GM19455 (cell line): ENCODE measurements at regions not wholly inside any gene's neighbourhood (a gene's known extent, or its start where the extent isn't known, plus 50 kb on each side); places are given as distances from the start of the nearest gene placed in this dataset.

Source experiments
- ATAC-seq: cut with Tn5 transposase; IDR thresholded peaks from one replicate; pipeline ENCODE4 v1.9.1; 2021; ENCODE audit not compliant: unreplicated experiment

DNA sequence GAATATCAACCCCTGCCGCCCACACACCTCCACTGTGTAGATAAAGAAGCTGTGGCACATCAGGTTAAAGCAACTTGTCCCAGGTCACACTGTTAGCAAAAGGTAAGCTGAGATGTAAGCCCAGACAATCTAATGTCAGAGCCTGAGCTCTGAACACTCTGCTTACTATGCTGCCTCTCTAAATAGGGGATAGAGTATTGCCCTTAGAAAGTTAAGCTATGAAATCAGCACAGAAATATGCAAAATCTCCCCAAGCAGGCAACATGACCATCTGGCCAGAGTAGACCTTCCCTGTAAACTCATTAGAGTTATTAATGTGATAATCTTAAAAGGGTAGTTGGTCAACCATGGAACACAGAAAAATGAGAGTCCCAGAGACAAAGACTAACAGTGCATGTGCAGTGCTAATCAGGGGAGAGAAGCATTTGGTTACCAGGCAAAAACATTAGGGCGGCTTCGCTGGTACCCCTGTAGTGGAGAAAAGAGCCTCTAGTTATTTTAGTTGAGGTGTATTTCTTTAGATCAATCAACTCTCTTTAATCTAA is 171.0 kb downstream of the BTG1 start:
- no peak for ATAC-seq

DNA sequence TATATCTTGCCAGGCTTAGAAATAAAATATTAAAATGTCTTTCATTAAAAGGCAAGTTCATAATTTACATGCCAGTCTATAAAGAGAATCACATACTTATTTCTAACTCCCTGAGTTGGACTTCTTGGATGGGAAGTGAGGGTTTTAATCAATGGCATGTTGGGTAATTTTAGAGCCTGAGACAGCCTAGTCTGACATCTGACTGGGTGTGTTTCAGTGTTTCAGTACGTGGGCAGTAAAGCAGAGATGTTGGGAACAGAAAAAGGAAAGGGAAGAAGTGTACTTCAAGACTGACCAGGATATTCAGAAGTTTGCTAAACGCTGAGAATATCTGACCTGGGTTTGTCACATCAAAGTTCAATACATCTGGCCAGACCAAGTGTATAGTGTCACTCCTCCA is 171.8 kb downstream of the BTG1 start:
- no peak for ATAC-seq

DNA sequence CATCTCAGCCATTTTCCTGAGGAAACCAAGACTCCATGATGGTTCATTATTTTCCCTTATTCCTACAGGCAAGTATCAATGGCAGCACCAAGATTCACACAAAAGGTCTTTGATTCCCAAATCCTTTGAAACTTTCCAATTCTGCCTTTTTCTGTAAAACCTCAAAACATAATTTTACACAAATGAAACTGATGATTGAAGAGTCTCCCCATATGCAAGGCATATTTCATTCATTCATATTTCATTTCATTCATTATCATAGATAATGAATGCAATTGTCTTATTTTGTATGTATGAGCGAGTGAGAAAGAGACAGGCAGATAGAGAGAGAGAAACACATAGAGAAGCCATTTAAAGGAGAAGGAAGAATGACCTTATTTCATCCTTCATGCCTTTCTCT is 172.8 kb downstream of the BTG1 start:
- ATAC-seq: no peak

DNA sequence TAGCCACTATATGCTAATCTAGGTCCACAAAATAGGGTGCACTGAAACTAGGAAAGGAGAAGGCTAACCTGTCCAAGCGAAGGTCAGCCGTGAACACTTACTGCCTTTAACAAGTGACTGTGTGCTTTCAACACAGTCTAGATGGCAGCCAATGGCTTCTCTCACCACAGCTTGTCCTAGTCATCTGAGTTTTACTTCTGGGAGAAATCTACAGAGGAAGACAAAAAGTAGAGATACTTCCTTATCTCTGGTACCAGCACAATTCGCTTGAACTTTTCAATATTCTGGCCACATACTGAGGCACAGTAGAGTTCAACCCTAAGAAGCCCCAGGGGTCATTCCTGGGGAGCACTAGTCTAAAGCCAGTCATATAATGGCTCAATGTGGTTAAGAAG is 176.9 kb downstream of the BTG1 start:
- ATAC-seq: no peak

DNA sequence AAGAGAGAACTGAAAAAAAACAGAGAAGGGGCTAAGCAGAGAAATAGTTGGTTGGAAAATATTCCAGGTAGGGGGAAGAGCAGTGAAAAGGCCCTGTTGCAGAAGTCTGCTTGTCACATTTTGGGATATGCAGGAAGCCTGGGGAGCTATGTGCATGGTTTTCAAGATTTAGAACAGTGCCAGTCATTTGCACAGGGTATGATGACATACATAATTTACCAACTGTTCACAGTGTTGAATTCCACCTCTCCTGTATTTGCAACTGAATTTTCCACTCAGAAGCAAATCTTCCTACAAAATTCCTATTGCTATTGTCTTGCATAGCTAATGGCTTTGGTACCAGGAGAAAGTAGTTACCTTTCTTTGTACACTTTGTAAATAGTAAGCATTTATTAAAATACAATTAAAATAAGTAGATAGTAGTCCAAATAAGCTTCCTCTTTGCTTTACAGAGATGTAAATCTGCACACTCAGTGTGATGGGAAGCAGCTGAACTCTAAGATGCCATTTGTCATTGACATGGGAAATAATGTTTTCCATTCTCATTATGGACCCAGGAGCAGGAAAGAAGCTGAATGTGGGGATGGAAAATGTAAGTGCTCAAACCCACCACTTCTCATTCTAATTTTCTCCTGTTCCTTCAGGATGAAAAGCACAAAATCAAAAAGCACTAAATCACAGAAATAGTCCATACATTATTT is 177.4 kb downstream of the BTG1 start:
- ATAC-seq: no peak

DNA sequence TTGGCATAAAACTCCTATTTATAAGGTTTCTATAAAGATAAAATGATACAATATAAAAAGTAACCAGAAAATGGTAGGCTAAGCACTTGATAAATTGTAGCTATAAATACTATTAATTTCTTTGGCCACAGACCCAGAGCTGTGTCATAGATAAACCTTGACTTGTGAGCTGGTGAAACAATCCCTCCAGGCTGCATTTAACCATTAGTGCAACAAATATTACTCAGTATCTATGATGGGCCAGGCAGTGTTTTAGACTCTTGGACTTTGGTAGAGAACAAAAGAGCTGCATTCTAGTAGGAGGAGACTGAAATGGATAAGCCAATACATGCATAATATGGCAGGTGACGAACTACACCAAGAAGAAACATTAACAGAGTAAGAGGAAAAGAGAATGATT is 178.1 kb downstream of the BTG1 start:
- no peak for ATAC-seq

DNA sequence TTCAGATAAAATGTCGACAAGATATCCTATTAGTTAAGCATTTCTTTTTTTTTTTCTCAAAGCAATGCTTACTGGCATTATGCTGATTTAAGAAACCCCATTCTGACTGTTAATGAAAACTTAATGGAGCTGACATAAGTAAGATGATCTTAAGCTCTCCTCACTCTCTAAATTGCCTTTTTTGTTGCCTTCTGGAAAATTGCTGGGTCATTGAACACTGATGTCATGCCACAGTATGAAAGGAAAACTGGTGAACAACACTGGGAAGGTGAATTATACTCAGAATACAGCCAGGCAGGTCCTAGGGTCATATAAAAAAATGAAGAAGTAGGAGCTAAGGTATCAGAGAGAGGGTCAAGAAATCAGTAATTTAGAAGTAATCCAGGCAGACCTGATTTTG is 179.9 kb downstream of the BTG1 start:
- no peak for ATAC-seq

DNA sequence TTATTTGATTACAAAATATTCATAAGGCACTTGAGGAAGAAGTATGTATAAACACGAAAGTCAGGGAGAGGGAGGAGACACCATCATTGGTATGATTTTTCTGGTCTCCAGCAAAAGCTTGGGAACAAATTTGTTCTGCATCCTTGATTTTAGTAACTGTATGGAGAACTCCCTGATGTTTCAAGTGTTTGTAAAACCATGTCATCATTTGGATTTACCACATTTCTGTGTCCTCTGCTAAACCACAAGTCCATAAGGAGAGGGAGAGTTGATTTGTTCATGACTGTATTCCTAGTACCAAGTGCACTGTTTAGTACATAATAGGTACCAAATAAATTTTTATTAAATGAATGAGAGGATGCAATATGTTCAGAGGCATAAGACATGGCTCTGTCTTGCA is 181.1 kb downstream of the BTG1 start:
- no peak for ATAC-seq

DNA sequence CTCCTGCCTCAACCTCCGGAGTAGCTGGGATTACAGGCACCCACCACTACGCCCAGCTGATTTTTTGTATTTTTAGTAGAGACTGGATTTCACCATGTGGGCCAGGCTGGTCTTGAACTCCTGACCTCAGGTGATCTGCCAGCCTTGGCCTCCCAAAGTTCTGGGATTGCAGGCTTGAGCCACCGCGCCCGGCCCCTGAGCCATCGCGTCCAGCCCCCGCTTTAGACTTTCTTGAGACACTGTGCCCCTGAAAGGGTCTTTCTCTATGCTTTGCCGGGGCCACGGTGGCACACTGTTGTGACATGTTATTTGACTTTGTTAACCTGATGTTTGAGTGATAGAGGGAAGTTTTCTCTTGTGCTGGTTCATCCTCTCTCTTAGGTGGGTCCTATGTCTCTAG is 186.4 kb downstream of the BTG1 start:
- ATAC-seq: no peak

DNA sequence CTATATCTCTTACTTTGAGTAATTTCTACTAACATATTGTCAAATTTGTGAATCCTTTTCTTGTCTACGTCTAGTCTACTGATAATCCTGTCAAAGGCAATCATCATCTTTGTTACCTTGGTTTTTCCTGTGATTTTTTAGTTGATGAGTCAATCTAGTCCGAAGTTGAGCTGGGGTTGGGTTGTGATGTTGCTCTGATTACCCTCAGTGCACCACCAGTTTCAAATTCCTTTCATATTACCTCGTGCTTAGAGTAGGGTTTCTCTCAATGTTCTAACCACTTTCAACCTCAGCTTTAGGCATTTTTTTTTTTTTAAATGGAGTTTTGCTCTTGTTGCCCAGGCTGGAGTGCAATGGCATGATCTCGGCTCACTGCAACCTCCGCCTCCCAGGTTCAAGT is 186.8 kb downstream of the BTG1 start:
- no peak for ATAC-seq

DNA sequence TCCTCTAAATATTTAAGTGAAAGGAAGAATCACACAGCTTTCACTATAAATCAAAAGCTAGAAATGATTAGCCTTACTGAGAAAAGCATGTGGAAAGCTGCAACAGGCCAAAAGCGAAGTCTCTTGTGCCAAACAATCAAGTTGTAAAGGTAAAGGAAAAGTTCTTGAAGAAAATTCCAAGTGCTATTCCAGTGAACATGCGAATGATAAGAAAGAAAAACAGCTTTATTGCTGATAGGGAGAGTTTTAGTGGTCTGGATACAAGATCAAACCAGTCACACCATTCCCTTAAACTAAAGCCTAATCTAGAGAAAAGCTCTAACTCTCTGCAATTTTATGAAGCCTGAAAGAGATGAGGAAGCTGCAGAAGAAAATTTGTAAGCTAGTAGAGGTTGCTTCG is 190.9 kb downstream of the BTG1 start:
- no peak for ATAC-seq

DNA sequence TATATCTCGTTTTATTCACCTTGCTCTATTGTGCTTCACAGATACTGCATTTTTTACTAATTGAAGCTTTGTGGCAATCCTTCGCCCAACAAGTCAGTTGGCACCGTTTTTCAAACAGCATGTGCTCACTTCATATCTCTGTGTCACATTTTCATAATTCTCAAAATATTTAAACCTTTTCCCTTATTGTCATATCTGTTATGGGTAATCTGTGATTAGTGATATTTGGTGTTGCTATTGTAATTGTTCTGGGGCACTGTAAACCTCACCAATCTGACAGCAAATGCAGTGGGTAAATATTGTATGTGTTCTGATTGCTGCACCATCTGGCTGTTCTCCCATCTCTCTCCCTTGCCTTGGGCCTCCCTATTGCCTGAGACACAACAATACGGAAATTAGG is 191.3 kb downstream of the BTG1 start:
- ATAC-seq: no peak

DNA sequence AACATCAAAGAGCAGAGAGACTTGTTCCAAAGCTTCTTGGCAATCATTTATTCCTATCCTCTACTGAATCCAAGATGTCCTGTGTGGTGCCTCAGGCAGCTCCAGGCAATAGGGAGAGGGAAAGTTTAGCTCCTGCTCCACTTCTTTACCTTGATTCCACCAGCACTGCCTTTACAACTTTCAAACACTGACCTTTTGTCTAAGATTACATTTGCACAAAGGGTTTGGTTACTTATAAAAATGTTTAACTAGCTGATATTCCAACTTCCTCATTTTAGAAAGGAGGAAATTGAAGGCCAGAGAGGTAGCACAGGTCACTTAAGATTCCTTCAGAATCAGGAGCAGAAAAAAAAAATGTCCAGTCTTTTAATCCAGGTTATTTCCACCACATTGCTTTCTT is 192.7 kb downstream of the BTG1 start:
- ATAC-seq: no peak

DNA sequence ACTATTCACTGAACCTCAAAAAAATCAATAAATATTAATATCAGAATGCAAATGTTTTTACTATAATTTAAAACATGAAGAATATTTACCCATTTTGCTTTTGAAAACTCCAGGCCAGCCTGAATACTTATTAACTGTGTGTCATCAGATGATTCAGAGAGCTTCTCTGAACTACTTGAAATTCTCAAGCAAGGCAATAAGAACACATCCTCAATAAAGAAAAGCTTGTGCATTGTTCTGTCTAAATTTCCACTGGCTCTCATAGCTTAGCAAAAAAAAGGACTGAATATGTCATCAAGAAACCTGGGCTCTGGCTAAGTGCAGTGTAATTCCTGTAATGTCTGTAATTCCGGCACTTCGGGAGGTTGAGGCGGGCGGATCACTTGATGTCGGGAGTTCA is 194.1 kb downstream of the BTG1 start:
- ATAC-seq: no peak

DNA sequence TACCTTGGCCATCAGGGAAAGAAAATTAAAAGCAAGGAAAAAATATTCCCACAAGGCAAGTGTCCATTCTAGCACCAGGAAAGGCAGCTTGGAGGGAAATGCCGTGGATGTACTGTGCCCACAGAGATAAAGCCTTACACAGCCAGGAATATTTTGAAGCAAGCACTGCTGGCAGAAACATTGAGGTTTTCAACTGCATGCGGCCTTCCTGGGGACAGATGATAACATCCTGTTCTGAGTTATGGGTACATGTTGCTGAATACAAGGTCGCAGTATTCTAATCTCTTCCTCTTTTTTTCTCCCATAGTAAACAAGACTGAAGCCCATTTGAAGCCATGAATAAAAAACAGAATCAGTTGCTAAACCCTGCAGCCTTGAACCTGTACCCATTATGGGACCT is 197.1 kb downstream of the BTG1 start:
- no peak for ATAC-seq

DNA sequence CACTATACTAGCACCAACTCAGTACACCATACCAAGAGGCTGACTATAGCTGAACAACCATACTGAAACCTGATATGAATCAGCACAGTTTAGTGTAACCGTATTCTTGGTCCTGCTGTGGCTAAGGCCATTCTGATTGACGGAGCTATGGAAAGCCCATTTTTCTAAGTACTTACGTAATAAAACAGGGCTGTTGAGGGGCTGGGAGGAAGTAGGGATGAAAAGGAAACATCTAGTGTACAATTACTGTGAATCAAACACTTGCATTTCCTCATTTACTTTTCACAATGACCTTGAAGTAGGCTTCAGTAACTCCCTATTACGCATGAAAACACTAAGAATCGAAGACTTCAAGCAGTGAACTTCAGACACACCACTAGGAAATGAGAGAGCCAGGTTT is 198.2 kb downstream of the BTG1 start:
- ATAC-seq: no peak

DNA sequence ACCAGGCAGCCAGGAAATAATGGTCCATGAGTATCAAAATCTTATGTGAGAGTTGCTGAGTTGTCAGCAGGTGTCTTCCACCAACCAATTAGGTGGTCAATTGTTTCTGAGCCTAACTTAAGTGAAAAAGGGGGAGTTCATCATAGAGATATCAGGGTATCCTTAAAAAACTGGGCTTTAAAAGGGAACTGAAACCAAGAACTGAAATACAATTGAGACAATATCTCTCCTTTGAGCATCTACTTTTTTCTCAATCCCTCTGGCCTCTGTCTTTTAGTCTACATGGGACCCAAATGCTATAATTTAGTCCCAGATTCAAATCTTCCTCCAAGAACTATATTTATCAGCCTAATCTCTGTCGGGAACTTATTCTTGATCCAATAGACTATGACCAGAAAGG is 201.0 kb downstream of the BTG1 start:
- ATAC-seq: no peak

DNA sequence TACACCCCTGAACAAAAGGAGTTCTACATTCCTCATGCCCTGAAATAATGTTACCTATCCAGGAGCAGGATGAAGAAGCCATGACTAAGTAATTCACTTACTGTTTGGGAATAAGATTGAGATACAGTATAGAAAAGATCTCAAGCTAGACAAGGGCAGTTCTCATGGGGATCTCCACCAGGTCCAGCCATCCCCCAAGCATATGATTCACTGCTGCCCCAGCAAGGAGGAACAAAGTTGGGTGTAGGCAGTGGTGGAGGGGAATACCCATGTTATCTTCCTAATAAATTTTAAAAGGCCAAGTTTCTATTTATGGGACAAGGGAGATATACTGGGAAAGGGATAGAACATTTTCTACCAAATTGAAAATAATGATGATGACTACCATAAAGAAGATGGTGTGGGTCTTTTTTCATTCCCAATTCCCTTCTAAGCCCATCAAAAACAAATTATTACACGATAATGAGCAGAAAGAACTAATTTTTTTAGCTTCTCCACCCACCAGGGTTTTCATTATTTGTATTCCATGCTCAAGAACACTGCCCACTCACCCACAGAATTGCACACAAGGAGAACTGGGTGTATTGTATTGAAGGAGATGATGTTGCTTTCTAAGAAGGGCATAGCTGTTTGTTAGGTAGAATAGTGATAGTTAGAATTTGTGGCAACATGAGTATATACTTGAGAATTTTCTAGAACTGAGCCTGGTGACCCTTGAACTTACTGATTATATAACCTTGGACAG is 204.6 kb downstream of the BTG1 start:
- ATAC-seq: no peak

DNA sequence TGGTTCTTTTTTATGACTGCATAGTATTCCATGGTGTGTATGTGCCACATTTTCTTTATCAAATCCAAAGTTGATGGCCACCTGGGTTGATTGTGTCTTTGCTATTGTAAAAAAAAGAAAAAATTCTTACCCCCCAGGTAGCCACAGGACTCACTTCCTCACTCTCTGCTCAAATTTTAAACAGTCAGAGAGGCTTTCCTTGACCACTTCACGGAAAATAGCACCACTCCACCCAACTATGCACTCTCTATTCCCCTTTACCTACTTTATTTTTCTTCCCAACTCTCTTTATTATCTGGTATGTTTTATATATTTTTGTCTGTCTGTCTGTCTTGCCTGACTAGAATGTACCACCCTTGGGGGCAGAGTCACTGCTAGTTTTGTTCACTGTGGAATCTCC is 205.3 kb downstream of the BTG1 start:
- ATAC-seq: no peak

DNA sequence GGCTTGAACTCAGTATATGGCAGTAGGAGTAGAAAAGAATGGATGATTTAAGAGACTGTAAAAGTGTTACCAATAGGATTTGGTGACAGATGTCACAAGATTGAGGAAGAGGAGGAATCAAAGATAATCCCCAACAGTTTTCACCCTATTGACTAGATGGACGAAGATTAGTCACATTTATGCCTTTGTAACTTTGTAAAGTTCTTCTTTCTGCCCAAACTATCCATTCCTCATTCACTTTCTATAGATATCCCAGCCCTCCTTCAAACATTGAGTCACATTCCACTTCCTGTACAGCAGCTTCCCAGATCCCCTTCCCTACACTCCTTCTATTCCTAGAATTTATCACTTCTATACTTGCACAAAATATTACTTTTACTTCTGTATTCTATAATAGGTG is 207.9 kb downstream of the BTG1 start:
- ATAC-seq: no peak

DNA sequence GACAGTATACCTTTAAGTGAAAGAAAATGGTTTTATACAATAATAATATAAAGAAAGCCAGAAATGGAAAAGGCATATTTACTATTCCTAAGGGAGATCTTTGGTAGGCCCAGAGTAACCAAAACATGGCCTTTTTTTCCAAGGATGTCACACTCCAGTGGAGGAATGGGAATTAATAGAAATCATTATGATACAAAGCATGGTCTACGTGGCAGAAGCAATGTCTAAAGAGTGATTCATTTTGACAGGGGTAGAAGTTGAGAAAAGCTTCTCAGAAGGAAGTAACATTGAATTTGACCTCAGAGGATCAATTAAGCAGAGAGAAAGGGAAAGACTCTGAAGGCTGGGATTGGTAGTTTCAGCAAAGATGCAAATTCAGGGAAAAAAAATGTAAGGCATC is 208.6 kb downstream of the BTG1 start:
- no peak for ATAC-seq

DNA sequence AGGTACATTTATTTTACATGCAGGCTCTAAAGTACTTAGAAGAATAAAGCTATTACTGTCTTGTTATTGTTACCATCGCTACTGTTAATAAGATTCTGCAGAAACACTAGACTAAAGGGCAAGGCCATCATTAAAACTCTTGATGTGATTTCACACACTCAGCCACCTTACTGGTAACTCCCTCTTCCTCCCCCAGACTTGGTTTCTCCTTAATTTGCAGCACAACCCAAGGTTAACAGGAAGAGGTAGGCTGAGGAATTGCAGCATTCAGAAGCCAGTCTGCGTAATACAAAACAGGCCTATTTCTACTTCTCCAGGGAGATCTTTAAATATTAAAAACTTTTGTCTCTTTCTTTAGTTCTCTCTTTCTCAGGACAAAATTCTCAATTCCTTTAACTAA is 210.3 kb downstream of the BTG1 start:
- ATAC-seq: no peak

DNA sequence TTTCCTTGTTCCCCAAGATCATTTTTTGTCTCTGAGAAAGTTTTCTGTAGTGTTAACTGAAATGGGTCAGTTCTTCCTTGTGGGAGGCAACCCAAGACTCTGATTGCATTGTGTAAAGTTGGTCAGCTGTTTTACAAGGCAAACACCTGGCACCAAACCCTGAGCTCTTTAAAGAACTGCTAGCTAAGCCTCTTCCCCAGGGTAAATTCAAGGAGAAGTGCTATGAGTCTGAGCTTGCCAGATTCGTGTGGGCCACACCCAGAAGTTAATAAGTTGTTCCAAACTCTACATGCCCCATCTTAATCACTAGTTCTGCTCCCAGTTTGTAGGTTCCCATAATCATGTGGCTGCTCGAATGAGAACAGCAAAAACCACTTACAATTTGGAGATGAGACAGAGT is 214.5 kb downstream of the BTG1 start:
- no peak for ATAC-seq
